HUES6 (cell line): ENCODE measurements at regions not wholly inside any gene's neighbourhood (a gene's known extent, or its start where the extent isn't known, plus 50 kb on each side); places are given as distances from the start of the nearest gene placed in this dataset.

Experiments used
- H3K27ac ChIP-seq: 2 replicates; pipeline ENCODE4 v1.7.0; 2013; ENCODE audit warnings: low read depth, mild to moderate bottlenecking, low read length, inconsistent platforms
- H3K27me3 ChIP-seq: 2 replicates; pipeline ENCODE4 v1.6.1; 2013; ENCODE audit warnings: low read length; ENCODE audit not compliant: control insufficient read depth, insufficient read depth
- H3K36me3 ChIP-seq: 2 replicates; pipeline ENCODE4 v1.6.1; 2013; ENCODE audit warnings: low read length; ENCODE audit not compliant: control insufficient read depth, insufficient read depth
- H3K4me1 ChIP-seq: 2 replicates; pipeline ENCODE4 v1.6.1; 2013; ENCODE audit warnings: low read length; ENCODE audit not compliant: control insufficient read depth, insufficient read depth
- H3K4me3 ChIP-seq: 2 replicates; pipeline ENCODE4 v1.5.1; 2013; ENCODE audit warnings: low read depth, low read length
- H3K9ac ChIP-seq: one replicate; pipeline ENCODE4 v1.6.1; 2013; ENCODE audit warnings: mild to moderate bottlenecking, low read length
- H3K9me3 ChIP-seq: 2 replicates; pipeline ENCODE4 v1.6.1; 2013; ENCODE audit warnings: low read depth, low read length; ENCODE audit not compliant: control insufficient read depth, insufficient read depth

GRCh38 chr12:115485503-115485902 lies 792.0 kb downstream of the MED13L start:
- H3K36me3 ChIP-seq, result no peaks in the 10 kb centered on the region
- H3K9me3 ChIP-seq, result peaks cover 17% of the 10 kb centered on the region
- H3K27ac ChIP-seq, result no peak overlapping the region
- H3K4me1 ChIP-seq, result no peaks in the 10 kb centered on the region
- H3K27me3 ChIP-seq, result no peaks in the 10 kb centered on the region
- H3K9ac ChIP-seq, result no peak overlapping the region
- no peak overlapping the region for H3K4me3 ChIP-seq

DNA sequence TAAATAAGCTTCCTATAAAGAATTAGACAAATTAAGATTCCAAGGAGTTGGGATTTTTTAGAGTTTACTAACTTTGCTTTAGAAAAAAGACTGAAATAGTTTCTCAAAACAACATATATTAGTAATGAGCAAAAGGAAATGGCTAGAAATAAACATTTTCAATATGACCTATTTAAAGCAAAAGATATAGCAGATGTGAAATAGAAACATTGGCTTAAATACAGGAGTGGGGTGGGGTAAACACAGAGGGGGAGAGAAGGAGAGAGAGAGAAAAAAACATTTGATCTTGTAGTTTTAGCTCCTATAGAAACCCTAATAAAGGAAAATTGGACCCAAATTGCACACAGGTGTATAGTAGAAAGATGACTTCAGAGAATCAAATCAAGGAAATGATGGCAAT lies 794.5 kb downstream of the MED13L start:
- Histone ChIP-seq H3K27ac (no peak overlapping the region), H3K27me3 (no peaks in the 10 kb centered on the region), H3K9ac (no peak overlapping the region), H3K4me3 (no peak overlapping the region), H3K4me1 (no peaks in the 10 kb centered on the region), H3K9me3 (peaks cover 17% of the 10 kb centered on the region), H3K36me3 (no peaks in the 10 kb centered on the region)

- Histone ChIP-seq H3K4me3 (no peak overlapping the region), H3K9me3 (peaks cover 17% of the 10 kb centered on the region), H3K4me1 (no peaks in the 10 kb centered on the region), H3K27ac (no peak overlapping the region), H3K27me3 (no peaks in the 10 kb centered on the region), H3K36me3 (no peaks in the 10 kb centered on the region), H3K9ac (no peak overlapping the region)
Observed at GRCh38 chr12:115481141-115481540, 796.4 kb downstream of the MED13L start.

GRCh38 chr12:115478505-115478904 lies 794.5 kb upstream of the TBX3 start:
- Histone ChIP-seq H3K9ac (no peak overlapping the region), H3K27ac (no peak overlapping the region), H3K4me3 (no peak overlapping the region), H3K9me3 (peaks cover under 1% of the 10 kb centered on the region; the same call in 1 of the 2 replicates), H3K27me3 (no peaks in the 10 kb centered on the region), H3K36me3 (no peaks in the 10 kb centered on the region), H3K4me1 (no peaks in the 10 kb centered on the region)

DNA sequence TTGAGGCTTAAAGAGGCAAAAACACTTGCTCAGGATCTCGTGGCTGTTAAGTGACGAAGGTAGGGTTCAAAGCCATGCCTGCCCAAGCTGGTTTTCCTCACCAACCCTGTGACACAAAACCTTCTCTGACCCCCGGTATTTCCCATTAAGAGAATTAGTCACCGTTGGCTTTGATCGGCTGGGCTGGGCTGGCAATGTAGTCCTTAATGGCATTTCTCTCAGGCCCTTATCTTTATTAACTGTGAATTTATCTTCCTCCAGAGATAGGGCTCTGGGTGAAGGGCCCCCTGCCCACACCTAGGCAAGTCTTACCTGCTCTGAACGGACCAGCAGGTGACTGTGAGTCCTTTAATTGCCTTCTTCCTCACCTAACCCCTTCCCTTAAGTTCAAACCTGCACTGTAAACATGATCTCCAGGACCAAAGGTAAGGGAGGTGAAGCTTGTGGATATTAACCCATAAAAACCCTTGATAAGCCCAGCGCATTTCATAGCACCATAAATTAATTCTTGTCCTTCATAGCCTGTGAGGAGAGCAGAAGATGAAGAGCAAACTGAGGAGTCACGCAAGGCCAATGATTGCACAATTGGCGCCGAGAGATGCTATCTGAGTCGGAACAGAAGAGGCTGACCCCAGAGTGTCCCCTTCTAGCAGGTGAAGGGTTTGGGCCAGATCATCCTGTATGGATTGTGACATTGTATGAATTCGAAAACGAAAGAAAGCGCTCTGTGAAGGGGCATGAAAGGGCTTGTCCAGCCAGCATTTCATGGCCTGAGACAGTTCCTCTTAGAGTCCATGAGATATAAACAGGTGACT lies 790.8 kb upstream of the TBX3 start:
- Histone ChIP-seq H3K4me1 (no peaks in the 10 kb centered on the region), H3K27me3 (no peaks in the 10 kb centered on the region), H3K27ac (no peak overlapping the region), H3K9me3 (no peaks in the 10 kb centered on the region), H3K36me3 (no peaks in the 10 kb centered on the region), H3K9ac (no peak overlapping the region), H3K4me3 (no peak overlapping the region)

DNA sequence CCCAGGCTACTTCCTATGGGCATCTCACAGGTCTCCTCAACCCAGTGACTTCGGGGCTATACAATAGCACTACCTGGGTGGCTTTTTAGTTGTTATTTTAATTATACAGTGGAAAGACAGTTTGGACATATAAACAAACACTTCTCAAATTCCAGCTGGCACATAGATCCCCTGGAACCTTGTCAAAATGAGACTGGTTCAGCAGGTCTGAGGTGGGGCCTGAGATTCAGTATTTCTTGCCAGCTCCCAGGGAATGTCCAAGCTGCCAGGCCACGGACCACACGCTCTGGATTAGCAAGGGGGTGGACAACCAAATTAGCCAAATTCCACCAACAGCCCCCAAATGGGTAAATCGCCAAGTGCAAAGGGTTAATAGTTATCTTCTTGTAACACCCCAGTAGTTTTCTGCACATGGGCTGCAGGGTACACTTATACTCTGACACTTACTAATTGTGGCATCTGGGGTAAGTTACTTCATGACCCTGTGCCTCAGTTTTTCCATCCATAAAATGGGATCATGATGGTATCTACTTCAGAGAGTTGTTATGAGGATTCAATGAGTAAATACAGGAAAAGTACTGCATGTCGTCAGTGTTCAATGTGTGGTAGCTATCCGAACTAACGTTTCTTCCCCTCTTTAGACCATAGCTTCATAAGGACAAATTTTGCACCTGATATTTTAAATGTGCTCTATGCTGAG lies 789.4 kb upstream of the TBX3 start:
- H3K36me3 ChIP-seq, result no peaks in the 10 kb centered on the region

GRCh38 chr12:115472852-115473251 lies 788.9 kb upstream of the TBX3 start:
- H3K9me3 ChIP-seq, result no peaks in the 10 kb centered on the region
- no peak overlapping the region for H3K4me3 ChIP-seq
- H3K4me1 ChIP-seq, result no peaks in the 10 kb centered on the region
- no peak overlapping the region for H3K27ac ChIP-seq
- no peak overlapping the region for H3K9ac ChIP-seq
- H3K27me3 ChIP-seq, result no peaks in the 10 kb centered on the region
- no peaks in the 10 kb centered on the region for H3K36me3 ChIP-seq

More for the DNA sequence above, 789.4 kb upstream of the TBX3 start:
- Histone ChIP-seq H3K27me3 (no peaks in the 10 kb centered on the region), H3K9me3 (no peaks in the 10 kb centered on the region), H3K9ac (no peak overlapping the region), H3K27ac (no peak overlapping the region), H3K4me3 (no peak overlapping the region), H3K4me1 (no peaks in the 10 kb centered on the region)

GRCh38 chr12:115470977-115471376 lies 787.0 kb upstream of the TBX3 start:
- Histone ChIP-seq H3K9me3 (no peaks in the 10 kb centered on the region), H3K4me3 (no peak overlapping the region), H3K27ac (no peak overlapping the region)

GRCh38 chr12:115470526-115470925 lies 786.6 kb upstream of the TBX3 start:
- no peaks in the 10 kb centered on the region for H3K36me3 ChIP-seq
- no peaks in the 10 kb centered on the region for H3K27me3 ChIP-seq
- H3K9ac ChIP-seq, result no peak overlapping the region
- no peak overlapping the region for H3K4me3 ChIP-seq
- H3K4me1 ChIP-seq, result no peaks in the 10 kb centered on the region
- no peaks in the 10 kb centered on the region for H3K9me3 ChIP-seq
- H3K27ac ChIP-seq, result no peak overlapping the region

More at GRCh38 chr12:115470977-115471376, 787.0 kb upstream of the TBX3 start:
- no peaks in the 10 kb centered on the region for H3K4me1 ChIP-seq
- H3K36me3 ChIP-seq, result no peaks in the 10 kb centered on the region
- no peak overlapping the region for H3K9ac ChIP-seq
- no peaks in the 10 kb centered on the region for H3K27me3 ChIP-seq

DNA sequence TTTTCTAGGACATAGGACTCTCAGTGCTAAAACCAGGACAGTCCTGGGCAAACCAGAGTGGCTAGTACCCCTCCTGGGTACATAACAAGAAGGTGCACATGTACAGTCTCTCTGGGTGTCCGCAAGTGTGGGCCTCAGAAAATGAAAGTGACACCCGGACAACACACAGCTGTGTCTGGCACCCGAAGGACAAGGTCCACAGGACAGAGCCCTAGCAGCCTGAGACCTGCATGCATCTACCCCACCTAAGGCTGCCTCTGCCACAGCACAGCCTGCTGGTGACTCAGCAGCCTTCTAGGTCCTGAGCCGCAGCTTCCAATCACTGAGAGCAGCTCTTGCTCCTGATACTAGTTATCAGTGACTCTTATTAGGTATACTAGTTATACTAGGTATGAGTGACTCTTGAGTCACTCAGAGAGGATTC lies 784.1 kb upstream of the TBX3 start:
- Histone ChIP-seq H3K9me3 (no peaks in the 10 kb centered on the region), H3K27me3 (0 out of 2 replicates have a peak, but pooled peaks cover 4% of the 10 kb centered on the region), H3K9ac (no peak overlapping the region), H3K4me1 (peaks cover 4% of the 10 kb centered on the region; the same call in 1 of the 2 replicates), H3K36me3 (no peaks in the 10 kb centered on the region), H3K4me3 (no peak overlapping the region), H3K27ac (no peak overlapping the region)

- Histone ChIP-seq H3K9me3 (no peaks in the 10 kb centered on the region), H3K4me1 (peaks cover 4% of the 10 kb centered on the region; the same call in 1 of the 2 replicates), H3K4me3 (no peak overlapping the region), H3K27ac (no peak overlapping the region), H3K27me3 (0 out of 2 replicates have a peak, but pooled peaks cover 4% of the 10 kb centered on the region), H3K9ac (no peak overlapping the region), H3K36me3 (no peaks in the 10 kb centered on the region)
Observed at GRCh38 chr12:115467531-115467930, 783.6 kb upstream of the TBX3 start.
